Fibroblast of pulmonary artery (primary cell): ENCODE measurements at regions not wholly inside any gene's neighbourhood (a gene's known extent, or its start where the extent isn't known, plus 50 kb on each side); places are given as distances from the start of the nearest gene placed in this dataset.

Source experiments
- DNase-seq: peaks from one replicate; pipeline ENCODE4 v3.0.0-alpha.2; 2010; ENCODE audit warnings: low read depth
- H3K4me3 ChIP-seq: replicated peaks from 2 replicates; pipeline ENCODE4 v1.5.1; 2011; ENCODE audit warnings: low read depth, mild to moderate bottlenecking, control low read depth, low read length, moderate library complexity
- CTCF ChIP-seq: IDR thresholded peaks from 2 replicates; pipeline ENCODE4 v1.5.1; 2011; ENCODE audit warnings: mild to moderate bottlenecking, control low read depth, low read length, inconsistent platforms; ENCODE audit errors: missing control alignments

- no peak for DNase-seq
- no peak for TF ChIP-seq CTCF
- H3K4me3 ChIP-seq: no peak overlapping the region
Measured at GRCh38 chr4:19523964-19524363, 727.7 kb upstream of the SLIT2 start.

- no peak for TF ChIP-seq CTCF
- H3K4me3 ChIP-seq: no peak overlapping the region
- no peak for DNase-seq
Measured at GRCh38 chr4:19522966-19523365, 728.7 kb upstream of the SLIT2 start.

GRCh38 chr4:19520939-19521520, 730.7 kb upstream of the SLIT2 start:
- TF ChIP-seq CTCF: no peak

GRCh38 chr4:19514276-19515070, 737.2 kb upstream of the SLIT2 start:
- DNase-seq: no peak
- no peak for TF ChIP-seq CTCF
- H3K4me3 ChIP-seq: no peak overlapping the region

More at GRCh38 chr4:19520939-19521520, 730.7 kb upstream of the SLIT2 start:
- H3K4me3 ChIP-seq: no peak overlapping the region
- DNase-seq: no peak

GRCh38 chr4:19512086-19512485, 739.6 kb upstream of the SLIT2 start:
- TF ChIP-seq CTCF: no peak
- DNase-seq: no peak
- no peak overlapping the region for H3K4me3 ChIP-seq

- DNase-seq: no peak
- no peak for TF ChIP-seq CTCF
- no peak overlapping the region for H3K4me3 ChIP-seq
Measured at GRCh38 chr4:19510993-19511392, 740.7 kb upstream of the SLIT2 start.
